ENCODE measurements at regions not wholly inside any gene's neighbourhood (a gene's known extent, or its start where the extent isn't known, plus 50 kb on each side); places are given as distances from the start of the nearest gene placed in this dataset.

DNA sequence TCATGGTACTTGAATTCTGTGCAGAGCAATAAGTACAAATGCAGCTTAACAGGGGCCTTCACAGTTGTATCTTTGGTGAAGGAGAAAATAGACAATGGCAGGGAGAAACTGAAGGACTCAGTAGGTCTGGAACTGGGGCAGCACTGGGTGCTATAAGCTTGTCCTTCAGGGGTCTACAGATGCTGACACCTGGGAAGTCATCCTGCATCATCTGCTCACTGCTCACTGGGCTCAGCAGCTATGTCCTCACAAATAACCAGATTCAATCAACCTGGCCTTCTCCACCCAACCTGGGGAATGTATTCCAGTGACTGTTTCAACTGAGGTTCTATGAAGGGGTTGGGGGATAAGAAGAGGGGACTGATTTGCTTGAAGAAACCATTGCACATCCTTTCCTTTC lies 117.0 kb downstream of the ZNF280B start:
- H3K27me3 ChIP-seq (ENCODE audit: insufficient read depth, low read depth, severe bottlenecking), result no peaks in the 10 kb centered on the region
- no peak overlapping the region for H3K4me3 ChIP-seq (ENCODE audit: low read depth, low read length)
- TF ChIP-seq, protein P1, sequence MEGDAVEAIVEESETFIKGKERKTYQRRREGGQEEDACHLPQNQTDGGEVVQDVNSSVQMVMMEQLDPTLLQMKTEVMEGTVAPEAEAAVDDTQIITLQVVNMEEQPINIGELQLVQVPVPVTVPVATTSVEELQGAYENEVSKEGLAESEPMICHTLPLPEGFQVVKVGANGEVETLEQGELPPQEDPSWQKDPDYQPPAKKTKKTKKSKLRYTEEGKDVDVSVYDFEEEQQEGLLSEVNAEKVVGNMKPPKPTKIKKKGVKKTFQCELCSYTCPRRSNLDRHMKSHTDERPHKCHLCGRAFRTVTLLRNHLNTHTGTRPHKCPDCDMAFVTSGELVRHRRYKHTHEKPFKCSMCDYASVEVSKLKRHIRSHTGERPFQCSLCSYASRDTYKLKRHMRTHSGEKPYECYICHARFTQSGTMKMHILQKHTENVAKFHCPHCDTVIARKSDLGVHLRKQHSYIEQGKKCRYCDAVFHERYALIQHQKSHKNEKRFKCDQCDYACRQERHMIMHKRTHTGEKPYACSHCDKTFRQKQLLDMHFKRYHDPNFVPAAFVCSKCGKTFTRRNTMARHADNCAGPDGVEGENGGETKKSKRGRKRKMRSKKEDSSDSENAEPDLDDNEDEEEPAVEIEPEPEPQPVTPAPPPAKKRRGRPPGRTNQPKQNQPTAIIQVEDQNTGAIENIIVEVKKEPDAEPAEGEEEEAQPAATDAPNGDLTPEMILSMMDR (IDR thresholded peaks at IDR 0.05; ENCODE audit: low read depth, low read length), result no peak
- H3K9me3 ChIP-seq (ENCODE audit: severe bottlenecking), result peaks cover 4% of the 10 kb centered on the region
- no peak overlapping the region for H3K27ac ChIP-seq
- no peak for DNase-seq
- H3K36me3 ChIP-seq, result no peaks in the 10 kb centered on the region

DNA sequence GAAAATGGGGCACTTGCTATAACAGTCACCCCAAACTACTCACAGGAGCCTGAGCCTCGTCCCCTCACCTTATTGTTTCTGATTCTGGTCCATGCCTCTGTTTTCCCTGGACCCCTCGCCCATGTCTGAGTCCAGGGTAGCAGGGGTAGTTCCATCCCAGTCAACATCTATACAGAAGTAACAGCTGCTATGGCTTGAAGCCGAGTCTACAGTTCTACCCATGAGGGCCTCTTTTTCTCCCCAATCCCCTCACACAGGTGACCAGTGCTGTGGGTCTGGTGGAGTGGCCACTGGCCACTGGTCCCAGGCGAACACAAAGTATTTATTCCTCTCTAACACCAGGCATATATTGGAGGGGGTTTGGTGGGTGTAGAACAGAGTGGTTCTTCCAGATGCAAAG lies 116.4 kb downstream of the ZNF280B start:
- TF ChIP-seq, protein P1 (IDR thresholded peaks at IDR 0.05; ENCODE audit: low read depth, low read length), result no peak
- DNase-seq, result no peak
- Histone ChIP-seq H3K4me3 (ENCODE audit: low read depth, low read length) (no peak overlapping the region), H3K27me3 (ENCODE audit: insufficient read depth, low read depth, severe bottlenecking) (no peaks in the 10 kb centered on the region), H3K36me3 (no peaks in the 10 kb centered on the region), H3K27ac (no peak overlapping the region), H3K9me3 (ENCODE audit: severe bottlenecking) (peaks cover 4% of the 10 kb centered on the region)

DNA sequence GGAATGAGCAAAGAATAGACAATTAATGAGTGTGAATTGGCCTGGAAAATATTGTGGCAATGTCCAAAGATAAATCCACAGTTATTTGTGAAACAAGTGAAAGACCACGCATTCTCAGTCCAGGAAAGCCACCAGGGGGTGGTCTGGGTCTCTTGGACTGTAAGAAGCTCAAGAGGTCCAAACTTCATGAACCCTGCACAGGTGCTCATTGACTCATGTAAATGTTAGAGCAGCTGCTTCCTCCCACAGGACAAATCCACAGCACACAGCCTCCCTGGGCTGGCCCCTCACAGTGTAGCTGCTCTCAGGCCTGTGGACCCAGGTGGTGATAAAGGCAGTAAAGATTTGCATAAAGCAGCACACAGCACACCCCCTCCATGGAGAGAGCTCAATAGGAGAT lies 114.0 kb downstream of the ZNF280B start:
- Histone ChIP-seq H3K4me3 (ENCODE audit: low read depth, low read length) (no peak overlapping the region), H3K9me3 (ENCODE audit: severe bottlenecking) (peaks cover 4% of the 10 kb centered on the region), H3K27me3 (ENCODE audit: insufficient read depth, low read depth, severe bottlenecking) (no peaks in the 10 kb centered on the region), H3K27ac (no peak overlapping the region), H3K36me3 (no peaks in the 10 kb centered on the region)
- TF ChIP-seq, protein P1 (IDR thresholded peaks at IDR 0.05; ENCODE audit: low read depth, low read length), result no peak
- no peak for DNase-seq

DNA sequence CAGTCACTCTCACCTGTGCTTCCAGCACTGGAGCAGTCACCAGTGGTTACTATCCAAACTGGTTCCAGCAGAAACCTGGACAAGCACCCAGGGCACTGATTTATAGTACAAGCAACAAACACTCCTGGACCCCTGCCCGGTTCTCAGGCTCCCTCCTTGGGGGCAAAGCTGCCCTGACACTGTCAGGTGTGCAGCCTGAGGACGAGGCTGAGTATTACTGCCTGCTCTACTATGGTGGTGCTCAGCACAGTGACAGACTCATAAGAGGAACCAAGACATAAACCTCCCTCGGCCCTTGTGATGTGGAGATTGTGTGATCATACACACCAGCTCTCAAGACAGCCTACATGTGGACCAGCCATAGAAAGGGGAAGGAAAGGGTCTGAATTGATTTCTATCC lies 113.3 kb downstream of the ZNF280B start:
- no peaks in the 10 kb centered on the region for H3K36me3 ChIP-seq
- peaks cover 4% of the 10 kb centered on the region for H3K9me3 ChIP-seq (ENCODE audit: severe bottlenecking)
- TF ChIP-seq, protein P1 (IDR thresholded peaks at IDR 0.05; ENCODE audit: low read depth, low read length), result no peak
- H3K4me3 ChIP-seq (ENCODE audit: low read depth, low read length), result no peak overlapping the region
- DNase-seq, result no peak
- H3K27ac ChIP-seq, result no peak overlapping the region
- no peaks in the 10 kb centered on the region for H3K27me3 ChIP-seq (ENCODE audit: insufficient read depth, low read depth, severe bottlenecking)

DNA sequence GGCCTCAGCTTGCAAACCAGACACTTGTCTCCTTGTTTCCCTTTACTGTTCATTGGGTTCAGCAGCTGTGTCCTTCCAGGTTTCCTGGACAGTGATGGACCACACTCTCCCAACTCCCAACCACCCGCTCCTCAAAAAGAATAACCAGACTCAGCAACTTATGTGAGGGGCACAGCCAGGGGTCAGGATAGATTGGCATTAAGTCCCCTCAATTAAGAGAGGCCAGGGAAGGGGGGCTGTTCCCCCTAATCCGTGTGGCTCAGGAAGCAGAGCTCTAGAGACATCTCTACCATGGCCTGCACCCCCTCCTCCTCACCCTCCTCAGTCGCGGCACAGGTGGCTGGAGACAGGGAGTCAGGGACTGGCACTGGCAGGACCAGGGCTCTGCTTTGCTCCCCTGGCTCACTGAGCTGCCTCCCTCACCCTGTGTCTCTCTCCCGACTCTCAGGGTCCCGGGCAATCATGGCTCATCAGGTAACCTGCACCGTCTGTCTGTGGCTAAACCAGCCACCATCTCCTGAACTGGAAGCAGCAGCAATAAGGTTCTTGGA lies 111.7 kb downstream of the ZNF280B start:
- Histone ChIP-seq H3K9me3 (ENCODE audit: severe bottlenecking) (peaks cover 4% of the 10 kb centered on the region), H3K27ac (no peak overlapping the region), H3K4me3 (ENCODE audit: low read depth, low read length) (no peak overlapping the region), H3K27me3 (ENCODE audit: insufficient read depth, low read depth, severe bottlenecking) (no peaks in the 10 kb centered on the region), H3K36me3 (no peaks in the 10 kb centered on the region)
- TF ChIP-seq, protein P1 (IDR thresholded peaks at IDR 0.05; ENCODE audit: low read depth, low read length), result no peak
- no peak for DNase-seq

DNA sequence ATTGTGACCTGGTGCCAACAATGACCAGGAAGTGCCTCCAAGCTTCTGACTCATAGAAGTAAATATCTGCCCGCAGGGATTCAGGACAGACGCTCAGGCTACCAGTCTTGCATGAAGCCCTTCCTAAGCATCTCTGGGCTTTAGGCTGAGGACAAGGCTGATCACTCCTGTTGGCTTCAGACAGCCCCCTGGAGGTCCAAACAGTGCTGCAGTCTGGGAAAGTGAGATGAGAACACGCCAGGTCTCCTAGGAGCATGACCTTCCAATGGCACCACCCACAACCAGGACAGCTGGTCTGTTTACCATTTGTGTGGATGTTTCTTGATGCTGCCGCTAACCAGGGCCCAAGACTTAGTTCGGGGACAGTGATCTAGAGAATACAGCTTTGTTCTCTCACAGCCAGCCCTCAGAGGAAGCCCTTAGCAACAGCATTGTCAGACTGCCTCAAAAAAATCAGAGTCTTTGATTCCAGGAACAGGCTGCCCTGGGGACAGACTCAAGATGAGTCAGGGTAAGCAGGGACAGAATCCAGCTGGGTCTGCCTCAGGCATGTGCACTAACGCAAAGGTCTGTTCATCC lies 111.2 kb downstream of the ZNF280B start:
- TF ChIP-seq, protein P1 (IDR thresholded peaks at IDR 0.05; ENCODE audit: low read depth, low read length), result peak; percentile 35; the same call in 1 of the 2 replicates
- no peak overlapping the region for H3K4me3 ChIP-seq (ENCODE audit: low read depth, low read length)
- no peaks in the 10 kb centered on the region for H3K27me3 ChIP-seq (ENCODE audit: insufficient read depth, low read depth, severe bottlenecking)
- DNase-seq, result peak; percentile 49
- H3K9me3 ChIP-seq (ENCODE audit: severe bottlenecking), result peaks cover 4% of the 10 kb centered on the region
- no peaks in the 10 kb centered on the region for H3K36me3 ChIP-seq
- H3K27ac ChIP-seq, result no peak overlapping the region

Measured in WERI-Rb-1 (cell line).